ENCODE measurements at regions not wholly inside any gene's neighbourhood (a gene's known extent, or its start where the extent isn't known, plus 50 kb on each side); places are given as distances from the start of the nearest gene placed in this dataset.
"Not testable (repeated sequence)": the region's sequence is repeated elsewhere in the genome, so short reads cannot be mapped to it uniquely, and the experiment has no call there.

DNA sequence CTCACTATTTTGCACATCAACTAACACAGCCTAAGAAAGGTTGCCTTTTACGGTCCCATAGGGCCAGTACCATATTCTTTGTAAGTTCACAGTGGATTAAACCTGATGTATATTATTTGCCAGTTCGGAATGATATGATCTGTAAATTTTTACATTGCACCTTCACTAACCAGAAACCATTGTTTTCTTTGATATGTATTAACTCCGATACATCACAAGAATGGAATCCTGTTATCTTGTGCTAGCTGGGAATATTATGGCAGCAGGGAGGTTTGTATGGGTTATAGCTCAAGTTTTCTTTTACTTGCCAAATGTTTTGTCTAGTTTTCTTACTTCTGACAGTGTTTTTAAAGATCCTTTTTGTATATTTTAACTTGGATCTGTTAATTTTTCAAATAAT, 51.4 kb upstream of the S1PR1 start:
- no peak overlapping the region for H3K4me3 ChIP-seq (ENCODE audit: low read length)
- peak overlapping the region; percentile 18 for H3K9ac ChIP-seq (ENCODE audit: low read depth, low read length)
- H3K27me3 ChIP-seq (ENCODE audit: control insufficient read depth, insufficient read depth, low read length): no peaks in the 10 kb centered on the region
- peaks cover 55% of the 10 kb centered on the region for H3K4me1 ChIP-seq (ENCODE audit: control insufficient read depth, insufficient read depth, low read length)
- peak overlapping the region; percentile 3 for H3K4me2 ChIP-seq (ENCODE audit: low read length)
- no peaks in the 10 kb centered on the region for H3K9me3 ChIP-seq (replicated peaks; ENCODE audit: low read length)
- H3K36me3 ChIP-seq (ENCODE audit: insufficient read depth, low read length): no peaks in the 10 kb centered on the region

DNA sequence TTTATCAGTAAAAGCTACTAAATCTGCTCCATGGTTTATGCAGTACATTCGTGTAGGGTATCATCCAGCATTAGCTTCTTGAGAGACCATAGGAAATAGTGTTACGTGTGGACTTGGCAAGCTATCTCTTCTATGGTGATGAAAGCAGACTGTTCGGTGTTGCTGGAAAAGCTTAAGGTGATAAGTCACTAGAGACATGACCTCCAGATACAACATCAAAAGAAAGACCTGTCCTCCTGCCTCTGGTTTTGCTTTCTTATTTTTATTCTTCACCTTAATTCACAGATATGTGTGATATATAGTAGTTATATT, 53.5 kb upstream of the S1PR1 start:
- no peaks in the 10 kb centered on the region for H3K36me3 ChIP-seq (ENCODE audit: insufficient read depth, low read length)
- H3K9me3 ChIP-seq (replicated peaks; ENCODE audit: low read length): no peaks in the 10 kb centered on the region
- H3K9ac ChIP-seq (ENCODE audit: low read depth, low read length): no peak overlapping the region
- peaks cover 63% of the 10 kb centered on the region for H3K4me1 ChIP-seq (ENCODE audit: control insufficient read depth, insufficient read depth, low read length)
- H3K4me2 ChIP-seq (ENCODE audit: low read length): peak overlapping the region; percentile 36
- no peaks in the 10 kb centered on the region for H3K27me3 ChIP-seq (ENCODE audit: control insufficient read depth, insufficient read depth, low read length)
- H3K4me3 ChIP-seq (ENCODE audit: low read length): no peak overlapping the region

DNA sequence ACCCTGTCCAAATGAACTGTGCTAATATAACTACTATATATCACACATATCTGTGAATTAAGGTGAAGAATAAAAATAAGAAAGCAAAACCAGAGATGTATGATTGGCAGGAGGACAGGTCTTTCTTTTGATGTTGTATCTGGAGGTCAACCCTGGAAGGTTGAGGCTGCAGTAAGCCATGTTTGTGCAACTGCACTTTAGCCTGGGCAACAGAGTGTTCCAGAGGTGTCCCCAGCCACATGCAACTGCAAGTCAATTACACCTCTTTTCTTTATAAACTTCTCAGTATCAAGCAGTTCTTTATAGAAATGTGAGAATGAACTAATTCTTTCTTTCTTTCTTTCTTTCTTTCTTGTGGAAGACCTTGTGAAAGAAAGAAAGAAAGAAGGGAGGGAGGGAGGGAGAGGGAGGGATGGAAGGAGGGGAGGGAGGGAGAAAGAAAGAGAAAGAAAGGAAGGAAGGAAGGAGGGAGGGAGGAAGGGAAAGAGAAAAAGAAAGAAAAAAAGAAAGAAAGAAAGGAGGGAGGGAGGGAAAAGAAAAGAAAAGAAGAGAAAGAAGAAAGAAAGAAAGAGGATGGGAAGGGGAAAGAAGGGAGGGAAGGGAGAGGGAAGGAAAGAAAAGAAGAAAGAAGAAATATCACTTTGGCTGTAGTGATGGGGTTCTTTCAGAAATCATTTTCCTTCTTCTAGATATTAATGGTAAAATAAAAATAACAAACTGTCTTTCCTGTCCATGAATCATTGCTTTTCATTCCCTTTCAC, 54.0 kb upstream of the S1PR1 start:
- Histone ChIP-seq H3K4me2 (ENCODE audit: low read length) (peak overlapping the region; percentile 36), H3K27me3 (ENCODE audit: control insufficient read depth, insufficient read depth, low read length) (no peaks in the 10 kb centered on the region), H3K9me3 (replicated peaks; ENCODE audit: low read length) (no peaks in the 10 kb centered on the region), H3K4me3 (ENCODE audit: low read length) (no peak overlapping the region), H3K4me1 (ENCODE audit: control insufficient read depth, insufficient read depth, low read length) (peaks cover 58% of the 10 kb centered on the region), H3K9ac (ENCODE audit: low read depth, low read length) (no peak overlapping the region), H3K36me3 (ENCODE audit: insufficient read depth, low read length) (no peaks in the 10 kb centered on the region)

DNA sequence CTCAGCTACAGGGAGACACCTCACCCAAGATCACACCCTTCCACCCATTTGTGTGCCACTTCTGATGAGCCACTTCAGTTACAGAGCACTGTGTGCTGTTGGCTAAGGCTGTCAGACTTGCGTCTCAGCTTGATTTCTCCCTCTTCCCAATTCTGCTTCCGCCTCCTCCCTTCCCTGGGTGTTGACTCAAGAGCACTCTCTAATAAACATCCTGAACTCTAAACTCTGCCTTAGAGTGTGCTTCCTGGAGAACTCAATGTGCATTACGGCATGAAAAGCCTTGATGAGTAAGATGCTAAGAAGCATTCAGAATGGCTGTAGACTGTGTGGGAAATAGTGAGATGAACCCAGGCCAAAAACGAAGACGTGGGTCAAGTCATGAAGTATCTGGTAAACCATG, 54.9 kb upstream of the S1PR1 start:
- Histone ChIP-seq H3K27me3 (ENCODE audit: control insufficient read depth, insufficient read depth, low read length) (no peaks in the 10 kb centered on the region), H3K9me3 (replicated peaks; ENCODE audit: low read length) (no peaks in the 10 kb centered on the region), H3K36me3 (ENCODE audit: insufficient read depth, low read length) (no peaks in the 10 kb centered on the region), H3K4me1 (ENCODE audit: control insufficient read depth, insufficient read depth, low read length) (peaks cover 49% of the 10 kb centered on the region), H3K4me3 (ENCODE audit: low read length) (no peak overlapping the region), H3K9ac (ENCODE audit: low read depth, low read length) (peak overlapping the region; percentile 21), H3K4me2 (ENCODE audit: low read length) (peak overlapping the region; percentile 40)

DNA sequence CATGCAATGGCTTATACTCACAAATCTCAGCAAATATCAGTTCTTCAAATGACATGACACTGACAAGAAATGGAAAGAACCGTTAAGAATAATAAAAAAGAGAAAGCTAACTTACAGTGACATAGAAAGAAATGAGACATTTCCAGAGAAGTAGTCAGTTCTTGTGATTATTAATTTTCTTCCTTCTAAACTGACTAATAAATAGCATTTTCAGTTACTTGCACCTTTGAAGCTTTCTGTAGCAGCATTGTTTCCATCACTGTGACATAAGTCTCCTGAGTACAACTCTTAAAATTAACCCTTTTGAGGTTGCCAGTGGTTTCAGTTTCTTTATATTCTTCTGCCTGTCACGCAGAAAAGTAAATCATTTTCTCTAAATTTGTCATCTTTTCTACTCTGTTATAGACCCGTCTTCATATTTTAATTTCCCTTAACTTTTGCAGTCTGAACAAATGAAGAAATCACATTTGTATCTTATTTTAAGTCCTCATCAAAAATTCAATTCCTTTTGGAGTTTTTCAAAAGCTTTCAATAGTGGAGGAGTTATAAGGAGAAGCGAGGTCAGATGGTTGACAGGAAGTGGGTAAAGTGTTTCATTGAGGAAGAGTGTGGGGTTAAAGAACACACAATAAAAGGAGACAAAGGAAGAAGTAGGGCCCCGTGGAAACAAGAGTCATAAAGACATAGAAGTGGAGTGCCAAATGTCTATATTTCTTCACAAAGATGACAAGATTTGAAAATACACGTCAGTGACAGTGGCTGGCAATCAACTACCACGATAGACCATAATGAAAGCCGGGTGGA, 57.9 kb upstream of the S1PR1 start:
- Histone ChIP-seq H3K27me3 (ENCODE audit: control insufficient read depth, insufficient read depth, low read length) (no peaks in the 10 kb centered on the region), H3K9ac (ENCODE audit: low read depth, low read length) (no peak overlapping the region), H3K4me3 (ENCODE audit: low read length) (no peak overlapping the region), H3K4me1 (ENCODE audit: control insufficient read depth, insufficient read depth, low read length) (peaks cover 56% of the 10 kb centered on the region), H3K36me3 (ENCODE audit: insufficient read depth, low read length) (no peaks in the 10 kb centered on the region), H3K4me2 (ENCODE audit: low read length) (no peak overlapping the region), H3K9me3 (replicated peaks; ENCODE audit: low read length) (no peaks in the 10 kb centered on the region)

DNA sequence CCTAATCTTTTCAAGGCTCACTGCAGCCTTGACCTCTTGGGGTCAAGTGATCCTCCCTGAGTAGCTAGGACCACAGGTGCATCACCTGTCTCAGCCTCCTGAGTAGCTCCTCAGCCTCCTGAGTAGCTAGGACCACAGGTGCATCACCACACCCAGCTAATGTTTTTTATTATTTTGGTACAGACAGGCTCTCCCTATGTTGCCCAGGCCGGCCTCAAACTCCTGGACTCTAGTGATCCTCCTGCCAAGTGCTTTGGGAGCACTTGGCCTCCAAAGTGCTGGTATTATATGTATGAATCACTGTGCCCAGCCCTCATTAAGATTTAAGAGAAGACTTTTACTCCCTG, 58.5 kb upstream of the S1PR1 start:
- H3K36me3 ChIP-seq (ENCODE audit: insufficient read depth, low read length): no peaks in the 10 kb centered on the region
- H3K4me2 ChIP-seq (ENCODE audit: low read length): no peak overlapping the region
- no peaks in the 10 kb centered on the region for H3K27me3 ChIP-seq (ENCODE audit: control insufficient read depth, insufficient read depth, low read length)
- no peak overlapping the region for H3K9ac ChIP-seq (ENCODE audit: low read depth, low read length)
- H3K4me3 ChIP-seq (ENCODE audit: low read length): no peak overlapping the region
- peaks cover 57% of the 10 kb centered on the region for H3K4me1 ChIP-seq (ENCODE audit: control insufficient read depth, insufficient read depth, low read length)
- no peaks in the 10 kb centered on the region for H3K9me3 ChIP-seq (replicated peaks; ENCODE audit: low read length)

DNA sequence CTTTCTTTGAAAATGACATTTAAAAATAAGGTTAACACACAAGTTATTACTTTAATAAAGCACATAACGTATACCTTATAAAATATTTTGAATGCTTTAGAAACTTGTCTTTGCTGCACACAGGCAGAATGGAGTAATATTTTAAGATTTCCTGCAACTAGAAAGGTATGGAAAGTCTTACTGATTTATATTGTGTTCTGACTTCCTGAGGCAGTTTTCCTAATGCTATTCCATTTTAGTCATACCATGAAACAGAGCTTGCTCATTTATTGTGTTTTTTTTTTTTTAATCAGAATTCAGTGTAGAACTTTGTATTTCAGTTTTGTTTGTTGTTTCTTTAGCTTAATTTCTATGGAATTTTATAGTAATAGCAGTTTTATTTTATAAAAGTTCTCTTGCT, 60.9 kb upstream of the S1PR1 start:
- H3K9ac ChIP-seq (ENCODE audit: low read depth, low read length): peak overlapping the region; percentile 71
- peak overlapping the region; percentile 20 for H3K4me2 ChIP-seq (ENCODE audit: low read length)
- H3K36me3 ChIP-seq (ENCODE audit: insufficient read depth, low read length): no peaks in the 10 kb centered on the region
- no peaks in the 10 kb centered on the region for H3K9me3 ChIP-seq (replicated peaks; ENCODE audit: low read length)
- no peak overlapping the region for H3K4me3 ChIP-seq (ENCODE audit: low read length)
- H3K27me3 ChIP-seq (ENCODE audit: control insufficient read depth, insufficient read depth, low read length): no peaks in the 10 kb centered on the region
- H3K4me1 ChIP-seq (ENCODE audit: control insufficient read depth, insufficient read depth, low read length): peaks cover 40% of the 10 kb centered on the region

DNA sequence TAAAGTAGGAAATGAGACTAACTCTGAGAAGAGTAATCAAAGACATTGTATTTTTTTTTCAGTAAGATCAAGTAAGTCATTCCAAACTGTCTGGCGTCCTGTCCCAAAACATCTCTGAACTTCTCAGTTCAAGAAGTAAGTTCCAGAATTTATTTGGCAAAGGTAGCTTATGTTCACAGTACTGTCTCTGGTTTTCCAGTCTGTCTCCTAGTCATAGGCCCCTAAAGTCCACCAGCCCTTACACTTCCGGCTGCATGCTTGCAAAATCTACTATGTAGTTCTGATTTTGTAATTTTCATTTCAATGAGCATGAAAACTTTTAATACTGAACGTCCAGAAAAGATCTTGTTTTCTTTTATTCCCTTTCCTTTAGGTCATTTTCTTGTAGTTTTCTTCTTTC, 61.4 kb upstream of the S1PR1 start:
- Histone ChIP-seq H3K9me3 (replicated peaks; ENCODE audit: low read length) (no peaks in the 10 kb centered on the region), H3K9ac (ENCODE audit: low read depth, low read length) (peak overlapping the region; percentile 71), H3K4me3 (ENCODE audit: low read length) (no peak overlapping the region), H3K4me2 (ENCODE audit: low read length) (peak overlapping the region; percentile 56), H3K36me3 (ENCODE audit: insufficient read depth, low read length) (no peaks in the 10 kb centered on the region), H3K4me1 (ENCODE audit: control insufficient read depth, insufficient read depth, low read length) (peaks cover 40% of the 10 kb centered on the region), H3K27me3 (ENCODE audit: control insufficient read depth, insufficient read depth, low read length) (no peaks in the 10 kb centered on the region)

DNA sequence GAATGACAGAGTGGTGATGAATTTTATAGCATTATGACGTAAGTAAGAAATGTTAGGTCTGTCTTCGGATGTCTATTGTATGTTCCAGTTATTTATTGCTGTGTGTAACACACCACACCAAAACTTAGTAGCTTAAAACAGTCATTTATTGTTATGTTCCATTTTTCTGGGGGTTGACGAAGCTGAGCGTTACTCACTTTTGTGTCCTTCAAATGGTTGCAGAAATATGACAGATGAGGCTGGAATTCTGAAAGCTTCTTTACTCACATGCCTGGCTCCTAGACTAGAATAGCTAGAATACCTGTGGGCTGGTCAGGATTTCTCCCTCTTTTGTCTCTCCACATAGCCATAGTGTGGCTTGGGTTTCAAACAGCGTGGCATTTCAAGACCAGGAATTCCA, 62.1 kb upstream of the S1PR1 start:
- H3K9ac ChIP-seq (ENCODE audit: low read depth, low read length): peak overlapping the region; percentile 71
- H3K27me3 ChIP-seq (ENCODE audit: control insufficient read depth, insufficient read depth, low read length): no peaks in the 10 kb centered on the region
- peaks cover 40% of the 10 kb centered on the region for H3K4me1 ChIP-seq (ENCODE audit: control insufficient read depth, insufficient read depth, low read length)
- no peaks in the 10 kb centered on the region for H3K36me3 ChIP-seq (ENCODE audit: insufficient read depth, low read length)
- H3K9me3 ChIP-seq (replicated peaks; ENCODE audit: low read length): no peaks in the 10 kb centered on the region
- H3K4me2 ChIP-seq (ENCODE audit: low read length): peak overlapping the region; percentile 56
- H3K4me3 ChIP-seq (ENCODE audit: low read length): no peak overlapping the region

DNA sequence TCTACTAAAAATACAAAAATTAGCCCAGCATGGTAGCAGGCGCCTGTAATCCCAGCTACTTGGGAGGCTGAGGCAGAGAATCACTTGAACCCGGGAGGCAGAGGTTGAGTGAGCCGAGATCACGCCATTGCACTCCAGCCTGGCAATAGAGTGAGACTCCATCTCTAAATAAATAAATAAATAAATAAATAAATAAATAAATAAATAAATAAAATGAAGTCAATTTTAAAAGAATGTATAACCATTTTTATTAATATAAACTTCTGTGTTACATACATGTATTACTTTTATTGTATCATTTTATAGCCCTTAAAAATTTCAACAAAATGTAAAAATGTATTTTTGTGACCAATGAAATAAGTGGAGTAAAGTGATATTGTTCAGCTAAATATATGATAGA, 62.5 kb upstream of the S1PR1 start:
- not testable (repeated sequence) for H3K27me3 ChIP-seq (ENCODE audit: control insufficient read depth, insufficient read depth, low read length); H3K36me3 ChIP-seq (ENCODE audit: insufficient read depth, low read length); H3K4me3 ChIP-seq (ENCODE audit: low read length); H3K9me3 ChIP-seq (replicated peaks; ENCODE audit: low read length); H3K4me2 ChIP-seq (ENCODE audit: low read length); H3K9ac ChIP-seq (ENCODE audit: low read depth, low read length)
- peaks cover 37% of the 10 kb centered on the region for H3K4me1 ChIP-seq (ENCODE audit: control insufficient read depth, insufficient read depth, low read length)

DNA sequence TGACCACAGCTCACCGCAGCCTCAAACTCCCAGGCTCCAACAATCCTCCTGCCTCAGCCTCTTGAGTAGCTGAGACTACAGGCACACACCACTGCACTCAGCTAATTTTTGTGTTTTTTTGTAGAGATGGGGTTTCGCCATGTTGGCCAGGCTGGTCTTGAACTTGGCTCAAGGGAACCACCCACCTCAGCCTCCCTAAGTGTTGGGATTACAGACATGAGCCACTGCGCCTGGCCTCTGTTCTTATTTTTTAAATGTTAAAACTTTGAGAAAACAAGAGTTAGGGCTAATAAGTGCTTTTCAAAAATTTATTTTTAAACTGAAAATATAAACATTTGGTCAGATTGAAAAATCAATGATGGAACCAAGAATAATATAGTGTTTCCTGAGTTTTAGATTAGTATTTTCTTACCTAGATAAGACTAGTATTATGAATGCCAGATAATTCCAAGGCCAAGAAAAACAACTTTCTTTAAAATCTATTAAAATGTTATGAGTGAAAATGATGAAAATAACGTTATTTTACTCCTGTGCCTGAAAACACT, 66.2 kb upstream of the S1PR1 start:
- no peaks in the 10 kb centered on the region for H3K9me3 ChIP-seq (replicated peaks; ENCODE audit: low read length)
- no peak overlapping the region for H3K4me2 ChIP-seq (ENCODE audit: low read length)
- H3K27me3 ChIP-seq (ENCODE audit: control insufficient read depth, insufficient read depth, low read length): no peaks in the 10 kb centered on the region
- no peaks in the 10 kb centered on the region for H3K36me3 ChIP-seq (ENCODE audit: insufficient read depth, low read length)
- H3K4me3 ChIP-seq (ENCODE audit: low read length): no peak overlapping the region
- peaks cover 18% of the 10 kb centered on the region for H3K4me1 ChIP-seq (ENCODE audit: control insufficient read depth, insufficient read depth, low read length)
- H3K9ac ChIP-seq (ENCODE audit: low read depth, low read length): no peak overlapping the region

DNA sequence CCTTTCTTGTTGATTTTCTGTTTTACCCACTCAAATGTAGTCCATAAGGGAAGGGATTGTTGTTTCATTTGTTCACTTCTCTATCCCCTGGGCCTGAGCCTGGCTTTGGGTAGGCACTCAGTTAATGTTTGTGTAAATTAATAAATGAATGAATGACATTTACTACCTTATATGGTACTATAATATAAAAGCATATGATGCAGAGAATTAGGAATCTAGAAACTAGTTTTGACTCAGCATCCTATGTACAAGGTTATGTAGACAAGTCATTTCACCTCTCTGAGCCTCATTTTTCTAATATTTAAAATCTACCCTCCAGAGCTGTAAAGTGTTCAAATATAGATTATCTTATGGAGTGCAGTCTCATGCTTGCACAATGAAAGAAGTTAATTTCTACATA, 68.9 kb upstream of the S1PR1 start:
- Histone ChIP-seq H3K4me2 (ENCODE audit: low read length) (no peak overlapping the region), H3K9me3 (replicated peaks; ENCODE audit: low read length) (no peaks in the 10 kb centered on the region), H3K27me3 (ENCODE audit: control insufficient read depth, insufficient read depth, low read length) (no peaks in the 10 kb centered on the region), H3K36me3 (ENCODE audit: insufficient read depth, low read length) (no peaks in the 10 kb centered on the region), H3K4me1 (ENCODE audit: control insufficient read depth, insufficient read depth, low read length) (no peaks in the 10 kb centered on the region), H3K9ac (ENCODE audit: low read depth, low read length) (no peak overlapping the region), H3K4me3 (ENCODE audit: low read length) (no peak overlapping the region)

All from skeletal muscle satellite cell (primary cell).